Neural cell (in vitro differentiated cells): ENCODE measurements at regions not wholly inside any gene's neighbourhood (a gene's known extent, or its start where the extent isn't known, plus 50 kb on each side); places are given as distances from the start of the nearest gene placed in this dataset.

Experiments used
- EP300 ChIP-seq: fragments of 450-650 bp; conservative IDR thresholded peaks from 2 replicates; pipeline ENCODE4 v1.6.1; 2014; ENCODE audit warnings: antibody characterized with exemption, mild to moderate bottlenecking, moderate library complexity; ENCODE audit not compliant: poor library complexity, severe bottlenecking
- EZH2 ChIP-seq: fragments of 200-600, 300-800 bp; shearing (Covaris generic), sonication (generic); IDR thresholded peaks from 2 replicates; pipeline ENCODE4 v1.6.1; 2014; ENCODE audit warnings: antibody characterized with exemption, low read length, borderline replicate concordance, mild to moderate bottlenecking; ENCODE audit not compliant: insufficient read depth, poor library complexity, severe bottlenecking
- MXI1 ChIP-seq: fragments of 450-650 bp; conservative IDR thresholded peaks from 2 replicates; pipeline ENCODE4 v1.6.1; 2014; ENCODE audit warnings: antibody characterized with exemption, mild to moderate bottlenecking; ENCODE audit not compliant: poor library complexity, severe bottlenecking
- POLR2AphosphoS5 ChIP-seq: IDR thresholded peaks from 2 replicates; pipeline ENCODE4 v1.6.1; 2012
- SMC3 ChIP-seq: fragments of 450-650 bp; conservative IDR thresholded peaks from 2 replicates; pipeline ENCODE4 v1.6.1; 2014; ENCODE audit warnings: antibody characterized with exemption, mild to moderate bottlenecking, moderate library complexity; ENCODE audit not compliant: poor library complexity
- TF ChIP-seq, protein P1 (sequence below): fragments of 450-650 bp; IDR thresholded peaks from 2 replicates; pipeline ENCODE4 v1.5.1; 2014; ENCODE audit warnings: antibody characterized with exemption, mild to moderate bottlenecking, moderate library complexity; ENCODE audit not compliant: poor library complexity, severe bottlenecking

DNA sequence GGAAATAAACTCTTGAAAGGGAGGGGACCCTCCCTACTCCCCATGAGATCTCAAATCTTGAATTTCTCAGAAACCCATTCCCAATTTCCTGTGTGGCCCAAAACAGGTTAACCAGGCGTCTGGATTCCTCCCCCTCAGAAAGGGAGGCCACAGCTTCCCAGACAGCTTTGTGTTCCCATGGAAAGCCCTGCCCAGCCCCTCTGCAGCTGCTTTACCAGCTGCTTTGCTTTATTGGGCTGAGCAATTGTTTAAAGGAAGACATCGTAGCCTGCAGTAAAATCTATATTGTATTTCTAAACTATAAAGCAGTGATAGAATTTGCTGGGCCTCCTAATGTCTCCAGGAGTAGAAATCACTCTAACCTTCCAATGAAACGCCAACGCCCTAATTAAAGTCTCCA lies 97.4 kb downstream of the CHST1 start:
- TF ChIP-seq EZH2, result no peak
- TF ChIP-seq, protein P1, sequence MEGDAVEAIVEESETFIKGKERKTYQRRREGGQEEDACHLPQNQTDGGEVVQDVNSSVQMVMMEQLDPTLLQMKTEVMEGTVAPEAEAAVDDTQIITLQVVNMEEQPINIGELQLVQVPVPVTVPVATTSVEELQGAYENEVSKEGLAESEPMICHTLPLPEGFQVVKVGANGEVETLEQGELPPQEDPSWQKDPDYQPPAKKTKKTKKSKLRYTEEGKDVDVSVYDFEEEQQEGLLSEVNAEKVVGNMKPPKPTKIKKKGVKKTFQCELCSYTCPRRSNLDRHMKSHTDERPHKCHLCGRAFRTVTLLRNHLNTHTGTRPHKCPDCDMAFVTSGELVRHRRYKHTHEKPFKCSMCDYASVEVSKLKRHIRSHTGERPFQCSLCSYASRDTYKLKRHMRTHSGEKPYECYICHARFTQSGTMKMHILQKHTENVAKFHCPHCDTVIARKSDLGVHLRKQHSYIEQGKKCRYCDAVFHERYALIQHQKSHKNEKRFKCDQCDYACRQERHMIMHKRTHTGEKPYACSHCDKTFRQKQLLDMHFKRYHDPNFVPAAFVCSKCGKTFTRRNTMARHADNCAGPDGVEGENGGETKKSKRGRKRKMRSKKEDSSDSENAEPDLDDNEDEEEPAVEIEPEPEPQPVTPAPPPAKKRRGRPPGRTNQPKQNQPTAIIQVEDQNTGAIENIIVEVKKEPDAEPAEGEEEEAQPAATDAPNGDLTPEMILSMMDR, result no peak
- no peak for TF ChIP-seq POLR2AphosphoS5
- TF ChIP-seq EP300, result no peak
- TF ChIP-seq SMC3, result no peak
- TF ChIP-seq MXI1, result no peak
